HepG2 (cell line): ENCODE measurements at regions not wholly inside any gene's neighbourhood (a gene's known extent, or its start where the extent isn't known, plus 50 kb on each side); places are given as distances from the start of the nearest gene placed in this dataset.

ENCODE experiments used
- ATAC-seq: fragments of 200-7000 bp; cut with Tn5 transposase; 3 replicates; pipeline ENCODE4 v1.9.1; 2020; ENCODE audit warnings: mild to moderate bottlenecking, moderate library complexity
- BruUV-seq: library from RNA; stranded (reverse); fragments of 400-500 nt; replicated peaks from 2 replicates; lab custom pipeline; 2021; lab: Mats Ljungman, UMichigan
- CTCF ChIA-PET: fragments of 300-600 bp; formaldehyde crosslinking; extraction: SDS; loops from one replicate; lab custom pipeline; 2021; ENCODE audit warnings: low total read pairs, inconsistent platforms, low intra/inter-chr PET ratio; lab: Yijun Ruan, JAX
- POLR2A ChIA-PET: fragments of 350-600 bp; sonication (Branson Sonifier 250); formaldehyde crosslinking; loops from one replicate; lab custom pipeline; 2020; ENCODE audit warnings: antibody characterized with exemption, inconsistent platforms; lab: Yijun Ruan, JAX
- DNase-seq: peaks from one replicate; pipeline ENCODE4 v3.0.0-alpha.2; 2015; ENCODE audit warnings: low spot score
- FAIRE-seq: peaks from 3 replicates; lab custom pipeline; 2011; peaks lifted over from hg19 to GRCh38; lab: Jason Lieb, UNC
- H2AFZ ChIP-seq: one replicate; pipeline ENCODE4 v1.6.1; 2011; ENCODE audit warnings: low read length, inconsistent platforms
- H3K27ac ChIP-seq: fragments of 300-600 bp; 3 replicates; pipeline ENCODE4 v1.8.0; 2011; ENCODE audit warnings: mixed run types, mild to moderate bottlenecking, mixed read lengths, low read length, inconsistent platforms; ENCODE audit not compliant: insufficient read depth; ENCODE audit errors: extremely low read length
- H3K27me3 ChIP-seq, 2 experiments: fragments of 200-600 bp in 1 of 2; 2 replicates in 1 of 2; 3 replicates in 1 of 2; pipeline versions ENCODE4 v1.6.0 to v1.8.0; 2011; ENCODE audit warnings: low read length in 2 of 2, mild to moderate bottlenecking in 2 of 2, moderate library complexity in 2 of 2, inconsistent platforms in 1 of 2; ENCODE audit not compliant: insufficient read depth in 2 of 2, control insufficient read depth in 1 of 2
- H3K36me3 ChIP-seq, 2 experiments: fragments of 200-600 bp in 1 of 2; replicated peaks in 1 of 2; 2 replicates in 1 of 2; 3 replicates in 1 of 2; pipeline versions ENCODE4 v1.5.1 to v1.8.0; 2011; ENCODE audit warnings: low read length in 2 of 2, inconsistent platforms in 1 of 2; ENCODE audit not compliant: insufficient read depth in 2 of 2, control insufficient read depth in 1 of 2
- H3K4me1 ChIP-seq: 2 replicates; pipeline ENCODE4 v1.5.1; 2012; ENCODE audit warnings: low read length, inconsistent platforms; ENCODE audit not compliant: insufficient read depth
- H3K4me2 ChIP-seq: 2 replicates; pipeline ENCODE4 v1.6.0; 2011; ENCODE audit warnings: low read depth, low read length, inconsistent platforms
- H3K4me3 ChIP-seq, 3 experiments: fragments of 200-600 bp in 1 of 3; sonication (generic), shearing (Covaris generic) in 1 of 3; replicated peaks in 1 of 3; 2 replicates each; pipeline ENCODE4 v1.5.1; 2011 to 2016; ENCODE audit warnings: low read length in 3 of 3, inconsistent platforms in 2 of 3, low read depth in 2 of 3, mild to moderate bottlenecking in 2 of 3, control low read depth in 1 of 3, mixed read lengths in 1 of 3; ENCODE audit not compliant: insufficient read depth in 1 of 3
- H3K79me2 ChIP-seq: one replicate; pipeline ENCODE4 v1.6.1; 2011; ENCODE audit warnings: low read length, inconsistent platforms; ENCODE audit not compliant: insufficient read depth
- H3K9ac ChIP-seq: 2 replicates; pipeline ENCODE4 v1.6.0; 2011; ENCODE audit warnings: mild to moderate bottlenecking, low read depth, low read length, inconsistent platforms; ENCODE audit not compliant: insufficient read depth
- H3K9me3 ChIP-seq: 2 replicates; pipeline ENCODE4 v1.5.1; 2012; ENCODE audit warnings: mild to moderate bottlenecking, low read length
- H4K20me1 ChIP-seq: 2 replicates; pipeline ENCODE4 v1.6.0; 2011; ENCODE audit warnings: inconsistent platforms, mild to moderate bottlenecking, low read length, moderate library complexity; ENCODE audit not compliant: insufficient read depth
- CBX2 ChIP-seq, 2 experiments: fragments of 200-600 bp in 1 of 2; sonication (generic); formaldehyde crosslinking in 1 of 2; IDR thresholded peaks; 2 replicates each; pipeline versions ENCODE4 v1.7.0 to v1.8.1; 2018 to 2022; ENCODE audit warnings: low read depth in 2 of 2, low read length in 1 of 2, mild to moderate bottlenecking in 1 of 2, missing genetic modification reagents in 1 of 2
- EEA1 ChIP-seq: sonication (generic); formaldehyde crosslinking; IDR thresholded peaks from 2 replicates; pipeline ENCODE4 v1.5.1; 2020; ENCODE audit warnings: mild to moderate bottlenecking, missing genetic modification reagents, borderline replicate concordance
- HINFP ChIP-seq: sonication (generic); formaldehyde crosslinking; IDR thresholded peaks from 2 replicates; pipeline ENCODE4 v1.4.0; 2020; ENCODE audit warnings: low read depth, mild to moderate bottlenecking, missing genetic modification reagents
- HMGXB3 ChIP-seq: sonication (generic); formaldehyde crosslinking; IDR thresholded peaks from 2 replicates; pipeline ENCODE4 v1.4.0; 2020; ENCODE audit warnings: missing genetic modification reagents, borderline replicate concordance
- MLX ChIP-seq: IDR thresholded peaks from 2 replicates; pipeline ENCODE4 v1.6.1; 2016
- NFE2L1 ChIP-seq: sonication (generic); formaldehyde crosslinking; IDR thresholded peaks from 2 replicates; pipeline ENCODE4 v1.4.0; 2020; ENCODE audit warnings: missing genetic modification reagents, mild to moderate bottlenecking, borderline replicate concordance
- PLSCR1 ChIP-seq: sonication (generic); formaldehyde crosslinking; IDR thresholded peaks from 2 replicates; pipeline ENCODE4 v1.5.0; 2020; ENCODE audit warnings: missing genetic modification reagents, mild to moderate bottlenecking, borderline replicate concordance
- SIN3A ChIP-seq: IDR thresholded peaks from 2 replicates; pipeline ENCODE4 v1.6.1; 2011; ENCODE audit warnings: low read depth, mild to moderate bottlenecking, control low read depth, low read length, borderline replicate concordance
- ZBTB20 ChIP-seq: sonication (generic); formaldehyde crosslinking; IDR thresholded peaks from 2 replicates; pipeline ENCODE4 v1.8.1; 2023; ENCODE audit warnings: missing genetic modification reagents, low read depth, mild to moderate bottlenecking, borderline replicate concordance
- ZNF446 ChIP-seq: sonication (generic); formaldehyde crosslinking; IDR thresholded peaks from 2 replicates; pipeline ENCODE4 v1.5.0; 2020; ENCODE audit warnings: mild to moderate bottlenecking, missing genetic modification reagents
- ZNF720 ChIP-seq: sonication (generic); formaldehyde crosslinking; IDR thresholded peaks from 2 replicates; pipeline ENCODE4 v1.4.0; 2020; ENCODE audit warnings: missing genetic modification reagents
- ZNF777 ChIP-seq: sonication (generic); formaldehyde crosslinking; IDR thresholded peaks from 2 replicates; pipeline ENCODE4 v1.4.0; 2020; ENCODE audit warnings: missing genetic modification reagents
- ZNF792 ChIP-seq: IDR thresholded peaks from 2 replicates; pipeline ENCODE4 v1.6.1; 2016
- ZSCAN12 ChIP-seq: sonication (generic); formaldehyde crosslinking; IDR thresholded peaks from 2 replicates; pipeline ENCODE4 v1.9.0; 2021; ENCODE audit warnings: mild to moderate bottlenecking, missing genetic modification reagents
- ZSCAN9 ChIP-seq: IDR thresholded peaks from 2 replicates; pipeline ENCODE4 v1.6.1; 2016; ENCODE audit warnings: borderline replicate concordance
- WGBS: methylation state at CpG from one replicate; pipeline ENCODE4 v1.1.6; 2017; ENCODE audit warnings: low lambda C conversion rate; 5-methylcytosine and 5-hydroxymethylcytosine counted together
- in situ Hi-C: cut with HindIII; loops from 2 replicates; pipeline ENCODE4 v1.10.0; 2017; ENCODE audit warnings: low pct_unique_long_range_greater_than_20kb; ENCODE audit not compliant: extremely low pct_ligation_motif_present
- intact Hi-C: fragments of 100-400 bp; cut with micrococcal nuclease; formaldehyde crosslinking; loops from one replicate; pipeline ENCODE4 v1.10.0; 2022; ENCODE audit not compliant: unreplicated experiment

- TF ChIP-seq SIN3A (no peak), ZNF446 (CRISPR knock-in tag) (no peak), ZSCAN12 (no peak), PLSCR1 (CRISPR knock-in tag) (no peak), ZSCAN9 (CRISPR knock-in tag) (no peak), ZNF792 (CRISPR knock-in tag) (no peak), EEA1 (CRISPR knock-in tag) (no peak), NFE2L1 (no peak), HINFP (CRISPR knock-in tag) (no peak), CBX2 (IDR thresholded peaks at IDR 0.05; ENCODE audit: low read depth, low read length) (no peak), CBX2 (CRISPR knock-in tag; IDR thresholded peaks at IDR 0.05; ENCODE audit: low read depth) (no peak)
Measured at GRCh38 chr2:146939991-146940685, 904.7 kb upstream of the ACVR2A start (continued).

- Histone ChIP-seq H3K9me3 (no peaks in the 10 kb centered on the region), H3K36me3 (no peaks in the 10 kb centered on the region), H3K27me3 (no peaks in the 10 kb centered on the region), H3K27ac (no peak overlapping the region), H3K9ac (no peak overlapping the region), H3K4me2 (no peak overlapping the region), H3K4me1 (no peaks in the 10 kb centered on the region), H4K20me1 (no peaks in the 10 kb centered on the region), H3K79me2 (no peaks in the 10 kb centered on the region), H2AFZ (no peak overlapping the region), H3K4me3 (no peak overlapping the region)
- BruUV-seq, result no TSS peak
- 0% methylated on average over 1 of the region's 1 CpG for WGBS
- in situ Hi-C loops (no loop called here), intact Hi-C loops (no loop called here)
- CTCF ChIA-PET, result no interaction called here
- FAIRE-seq, result no peak
- TF ChIP-seq ZBTB20 (CRISPR knock-in tag) (no peak), ZNF720 (no peak), ZNF777 (CRISPR knock-in tag) (no peak), HMGXB3 (CRISPR knock-in tag) (no peak), MLX (CRISPR knock-in tag) (no peak)
- no peak for DNase-seq
- POLR2A ChIA-PET, result no interaction called here
- ATAC-seq, result no peak
Measured at GRCh38 chr2:146934921-146935320, 909.9 kb upstream of the ACVR2A start.
